Breast epithelium (tissue), 4 donors: ENCODE measurements at regions not wholly inside any gene's neighbourhood (a gene's known extent, or its start where the extent isn't known, plus 50 kb on each side); places are given as distances from the start of the nearest gene placed in this dataset.

ENCODE experiments used
- DNase-seq, 2 donors: peaks; one replicate each; pipeline ENCODE4 v3.0.0-alpha.2; 2019; ENCODE audit warnings: low spot score in 2 of 2
- H3K27ac ChIP-seq, 2 donors: fragments of 200-600 bp; sonication (generic) in 1 of 2; one replicate each; pipeline ENCODE4 v1.5.1; 2016 to 2019; ENCODE audit warnings: mild to moderate bottlenecking in 1 of 2
- H3K27me3 ChIP-seq, 2 donors: fragments of 200-600 bp; sonication (generic) in 1 of 2; one replicate each; pipeline versions ENCODE4 v1.5.1 to v1.6.0; 2017 to 2019; ENCODE audit warnings: control low read depth in 1 of 2, mild to moderate bottlenecking in 1 of 2
- H3K36me3 ChIP-seq: fragments of 200-600 bp; one replicate; pipeline ENCODE4 v1.5.1; 2019
- H3K4me1 ChIP-seq, 2 donors: fragments of 200-600 bp; sonication (generic); one replicate each; pipeline ENCODE4 v1.5.1; 2016 to 2019; ENCODE audit warnings: control low read depth in 1 of 2
- H3K4me3 ChIP-seq, 3 donors: fragments of 200-600 bp; sonication (generic); 1 replicate in 2 of 3; 2 replicates in 1 of 3; pipeline ENCODE4 v1.5.1; 2016 to 2019; ENCODE audit warnings: mild to moderate bottlenecking in 3 of 3, moderate library complexity in 2 of 3
- H3K9me3 ChIP-seq, 2 donors: fragments of 200-600 bp; sonication (generic) in 1 of 2; one replicate each; pipeline ENCODE4 v1.5.1; 2016 to 2019; ENCODE audit warnings: control low read depth in 1 of 2
- POLR2A ChIP-seq: fragments of 450-650 bp; IDR thresholded peaks from one replicate; pipeline ENCODE4 v1.6.1; 2016; ENCODE audit warnings: antibody characterized with exemption, mild to moderate bottlenecking, moderate library complexity
- POLR2AphosphoS5 ChIP-seq, 3 donors: sonication (generic); formaldehyde crosslinking; IDR thresholded peaks; one replicate each; pipeline ENCODE4 v1.6.1; 2017; ENCODE audit warnings: antibody characterized with exemption in 3 of 3
- intact Hi-C: fragments of 100-400 bp; cut with DNase I; formaldehyde crosslinking; loops from one replicate; pipeline ENCODE4 v1.15.1; 2023; ENCODE audit warnings: low total_unique reads
- TF ChIP-seq, protein P1 (sequence below), 3 donors: fragments of 450-650 bp; IDR thresholded peaks; one replicate each; pipeline ENCODE4 v1.5.1; 2016 to 2017; ENCODE audit warnings: antibody characterized with exemption in 3 of 3, mild to moderate bottlenecking in 3 of 3, moderate library complexity in 3 of 3

DNA sequence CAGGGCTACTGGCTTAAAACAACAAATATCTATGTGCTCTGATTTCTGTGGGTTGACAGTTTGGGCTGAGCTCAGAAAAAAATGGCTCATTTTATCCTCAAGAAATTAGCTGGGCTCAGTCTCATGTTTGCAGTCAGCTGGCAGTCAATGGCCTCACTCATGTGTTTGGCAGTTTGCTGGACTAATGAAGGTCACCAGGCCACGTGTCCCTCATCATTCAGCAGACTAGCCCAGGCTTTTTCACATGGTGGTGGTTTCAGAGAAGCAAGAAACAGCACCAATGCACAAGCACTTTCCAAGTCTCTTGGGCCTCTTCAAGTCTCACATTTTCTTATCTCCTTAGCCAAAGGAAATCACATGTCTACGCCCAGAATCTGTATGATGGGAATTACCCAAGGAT, 478.3 kb upstream of the PPP2R3A start:
- H3K4me3 ChIP-seq: no peak overlapping the region
- H3K27ac ChIP-seq: no peak overlapping the region
- DNase-seq: no peak
- no peaks in the 10 kb centered on the region for H3K27me3 ChIP-seq
- H3K4me1 ChIP-seq: no peaks in the 10 kb centered on the region
- TF ChIP-seq, protein P1, sequence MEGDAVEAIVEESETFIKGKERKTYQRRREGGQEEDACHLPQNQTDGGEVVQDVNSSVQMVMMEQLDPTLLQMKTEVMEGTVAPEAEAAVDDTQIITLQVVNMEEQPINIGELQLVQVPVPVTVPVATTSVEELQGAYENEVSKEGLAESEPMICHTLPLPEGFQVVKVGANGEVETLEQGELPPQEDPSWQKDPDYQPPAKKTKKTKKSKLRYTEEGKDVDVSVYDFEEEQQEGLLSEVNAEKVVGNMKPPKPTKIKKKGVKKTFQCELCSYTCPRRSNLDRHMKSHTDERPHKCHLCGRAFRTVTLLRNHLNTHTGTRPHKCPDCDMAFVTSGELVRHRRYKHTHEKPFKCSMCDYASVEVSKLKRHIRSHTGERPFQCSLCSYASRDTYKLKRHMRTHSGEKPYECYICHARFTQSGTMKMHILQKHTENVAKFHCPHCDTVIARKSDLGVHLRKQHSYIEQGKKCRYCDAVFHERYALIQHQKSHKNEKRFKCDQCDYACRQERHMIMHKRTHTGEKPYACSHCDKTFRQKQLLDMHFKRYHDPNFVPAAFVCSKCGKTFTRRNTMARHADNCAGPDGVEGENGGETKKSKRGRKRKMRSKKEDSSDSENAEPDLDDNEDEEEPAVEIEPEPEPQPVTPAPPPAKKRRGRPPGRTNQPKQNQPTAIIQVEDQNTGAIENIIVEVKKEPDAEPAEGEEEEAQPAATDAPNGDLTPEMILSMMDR (IDR thresholded peaks at IDR 0.05): no peak
- TF ChIP-seq POLR2AphosphoS5 (IDR thresholded peaks at IDR 0.05) (no peak), POLR2A (no peak)
- H3K36me3 ChIP-seq: no peaks in the 10 kb centered on the region
- intact Hi-C loops: no loop called here
- no peaks in the 10 kb centered on the region for H3K9me3 ChIP-seq

DNA sequence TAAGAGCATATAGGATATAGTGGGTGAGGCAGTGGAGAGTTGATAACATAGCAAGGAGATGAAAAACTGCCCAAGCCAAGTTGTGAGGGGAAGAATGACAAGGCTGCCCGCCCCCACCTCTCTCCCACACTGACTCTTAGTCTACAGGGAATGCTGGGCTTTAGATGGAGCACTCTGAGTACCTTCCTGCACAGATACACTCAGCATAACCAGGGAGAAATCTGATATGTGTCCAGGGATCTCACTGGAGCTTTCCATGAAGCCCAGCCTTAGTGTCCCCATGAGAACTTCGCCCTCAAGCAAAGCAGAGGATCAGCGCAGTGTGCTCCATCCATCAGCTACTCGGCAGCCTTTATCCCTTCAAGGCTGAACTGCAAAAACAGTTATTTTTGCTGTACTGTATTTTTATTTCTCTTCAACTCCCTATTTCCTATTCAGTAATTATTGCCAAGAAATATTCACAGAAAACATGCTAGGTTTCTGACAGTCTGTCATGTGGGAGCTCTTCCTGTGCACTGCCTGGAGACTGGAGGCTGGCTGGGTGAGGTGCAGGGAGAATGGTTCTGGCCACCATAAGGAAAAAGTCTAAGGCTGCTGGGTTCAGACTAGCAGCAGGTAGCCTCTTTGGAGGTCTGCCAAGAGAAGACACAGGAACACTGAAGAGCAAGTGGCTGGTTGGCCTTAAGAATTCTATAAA, 475.2 kb upstream of the PPP2R3A start:
- no peak for DNase-seq
- Histone ChIP-seq H3K4me1 (no peaks in the 10 kb centered on the region), H3K9me3 (no peaks in the 10 kb centered on the region), H3K27ac (no peak overlapping the region), H3K36me3 (no peaks in the 10 kb centered on the region), H3K4me3 (no peak overlapping the region), H3K27me3 (no peaks in the 10 kb centered on the region)
- intact Hi-C loops: no loop called here
- TF ChIP-seq, protein P1 (IDR thresholded peaks at IDR 0.05): no peak
- no peak for TF ChIP-seq POLR2AphosphoS5 (IDR thresholded peaks at IDR 0.05)
- TF ChIP-seq POLR2A: no peak

DNA sequence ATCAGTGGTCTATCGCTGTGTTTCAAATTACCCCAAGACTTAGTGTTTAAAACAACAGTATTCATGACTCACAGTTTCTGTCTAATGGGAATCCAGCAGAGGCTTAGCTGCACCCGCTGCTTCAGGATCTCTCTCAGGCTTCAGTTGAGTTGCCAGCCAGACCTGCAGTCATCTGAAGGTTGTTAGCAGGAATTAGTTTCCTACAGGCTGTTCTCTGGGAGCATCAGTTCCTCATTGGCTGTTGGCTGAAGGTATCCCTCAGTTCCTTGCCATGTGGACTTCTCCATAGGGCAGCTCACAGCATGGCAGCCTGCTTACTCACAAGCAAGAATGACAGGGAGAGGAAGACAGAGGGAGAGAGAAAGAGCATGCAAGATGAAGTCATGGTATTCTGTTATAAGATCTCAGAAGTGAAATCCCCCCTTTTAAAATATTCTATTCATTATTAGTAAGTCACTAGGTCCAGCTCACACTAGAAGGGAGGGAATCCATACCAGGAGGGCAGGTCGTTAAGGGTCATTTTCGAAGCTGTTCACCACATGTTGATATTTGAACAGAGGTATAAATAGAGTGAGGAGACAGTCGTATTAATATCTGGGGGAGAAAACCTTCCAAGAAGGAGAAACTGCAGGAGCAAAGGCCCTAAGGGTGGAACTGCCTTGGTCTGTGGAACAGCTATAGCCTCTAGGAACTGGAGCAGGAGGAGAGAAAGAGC, 473.9 kb upstream of the PPP2R3A start:
- H3K27ac ChIP-seq: no peak overlapping the region
- no peaks in the 10 kb centered on the region for H3K36me3 ChIP-seq
- no peaks in the 10 kb centered on the region for H3K9me3 ChIP-seq
- no peaks in the 10 kb centered on the region for H3K27me3 ChIP-seq
- intact Hi-C loops: no loop called here
- DNase-seq: no peak
- TF ChIP-seq POLR2A (no peak), POLR2AphosphoS5 (IDR thresholded peaks at IDR 0.05) (no peak)
- TF ChIP-seq, protein P1 (IDR thresholded peaks at IDR 0.05): no peak
- H3K4me1 ChIP-seq: no peaks in the 10 kb centered on the region
- no peak overlapping the region for H3K4me3 ChIP-seq

DNA sequence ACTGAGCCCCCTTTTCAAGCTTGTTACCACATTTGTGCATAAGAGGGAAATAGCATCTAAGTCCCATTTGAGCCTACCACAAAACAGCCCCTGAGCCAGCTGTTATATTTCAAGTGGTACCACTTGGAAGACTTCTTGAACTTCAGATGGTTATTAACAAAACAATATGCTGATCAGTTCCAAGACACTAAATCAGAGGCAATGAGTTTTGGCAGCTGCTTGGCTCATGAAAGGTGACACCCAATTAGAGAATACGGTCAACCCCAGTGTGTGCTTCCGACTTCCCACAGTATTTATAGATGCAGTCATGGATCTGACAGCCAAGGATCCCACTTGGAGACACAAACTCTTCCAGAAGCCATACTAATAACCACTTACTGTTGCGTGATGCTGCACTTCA, 469.6 kb upstream of the PPP2R3A start:
- no peaks in the 10 kb centered on the region for H3K4me1 ChIP-seq
- no peaks in the 10 kb centered on the region for H3K36me3 ChIP-seq
- no peak for DNase-seq
- intact Hi-C loops: no loop called here
- no peak overlapping the region for H3K4me3 ChIP-seq
- no peak overlapping the region for H3K27ac ChIP-seq
- no peaks in the 10 kb centered on the region for H3K27me3 ChIP-seq
- H3K9me3 ChIP-seq: no peaks in the 10 kb centered on the region
- TF ChIP-seq, protein P1 (IDR thresholded peaks at IDR 0.05): no peak
- no peak for TF ChIP-seq POLR2AphosphoS5 (IDR thresholded peaks at IDR 0.05)
- no peak for TF ChIP-seq POLR2A

DNA sequence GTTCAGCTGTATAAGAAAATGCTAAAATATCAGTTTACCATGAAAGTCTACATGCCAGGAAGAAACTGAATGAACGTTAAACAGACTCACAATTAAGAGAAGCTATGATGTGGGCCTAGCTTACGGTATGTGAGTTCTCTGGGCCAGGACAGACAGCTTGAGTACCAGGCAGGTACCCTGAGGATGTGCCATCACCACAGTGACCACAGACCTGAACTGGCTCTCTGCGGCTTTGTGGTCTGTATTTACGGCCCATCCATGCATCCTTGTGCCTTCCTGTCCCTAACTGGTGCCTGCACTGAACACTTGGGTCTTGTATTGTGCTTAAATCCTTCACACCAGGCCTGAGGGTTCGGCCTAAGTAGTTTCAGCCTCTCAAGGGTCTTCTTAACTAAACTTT, 467.5 kb upstream of the PPP2R3A start:
- Histone ChIP-seq H3K27me3 (no peaks in the 10 kb centered on the region), H3K9me3 (no peaks in the 10 kb centered on the region), H3K36me3 (no peaks in the 10 kb centered on the region), H3K27ac (no peak overlapping the region), H3K4me1 (no peaks in the 10 kb centered on the region), H3K4me3 (no peak overlapping the region)
- DNase-seq: no peak
- no peak for TF ChIP-seq POLR2A
- TF ChIP-seq, protein P1 (IDR thresholded peaks at IDR 0.05): no peak
- no peak for TF ChIP-seq POLR2AphosphoS5 (IDR thresholded peaks at IDR 0.05)
- intact Hi-C loops: no loop called here
